ENCODE measurements at regions not wholly inside any gene's neighbourhood (a gene's known extent, or its start where the extent isn't known, plus 50 kb on each side); places are given as distances from the start of the nearest gene placed in this dataset.

- no peak for TF ChIP-seq TAF1 (IDR thresholded peaks at IDR 0.05; ENCODE audit: low read depth)
- TF ChIP-seq USF1 (IDR thresholded peaks at IDR 0.05), result no peak
These were observed 157.7 kb upstream of the KITLG start for GRCh38 chr12:88737838-88738472.
